Mammary epithelial cell (primary cell): ENCODE measurements at regions not wholly inside any gene's neighbourhood (a gene's known extent, or its start where the extent isn't known, plus 50 kb on each side); places are given as distances from the start of the nearest gene placed in this dataset.

ENCODE experiments used
- EZH2 ChIP-seq: IDR thresholded peaks from 2 replicates; pipeline ENCODE4 v1.6.1; 2012; ENCODE audit warnings: low read length, inconsistent platforms, borderline replicate concordance
- TF ChIP-seq, protein P1 (sequence below), 2 donors: IDR thresholded peaks in 1 of 2; conservative IDR thresholded peaks in 1 of 2; 2 replicates each; pipeline ENCODE4 v1.5.1; 2011 to 2012; ENCODE audit warnings: inconsistent platforms in 2 of 2, low read length in 2 of 2, mild to moderate bottlenecking in 2 of 2, control low read depth in 1 of 2, low read depth in 1 of 2; ENCODE audit not compliant: insufficient read depth in 1 of 2; ENCODE audit errors: extremely low read depth in 1 of 2

DNA sequence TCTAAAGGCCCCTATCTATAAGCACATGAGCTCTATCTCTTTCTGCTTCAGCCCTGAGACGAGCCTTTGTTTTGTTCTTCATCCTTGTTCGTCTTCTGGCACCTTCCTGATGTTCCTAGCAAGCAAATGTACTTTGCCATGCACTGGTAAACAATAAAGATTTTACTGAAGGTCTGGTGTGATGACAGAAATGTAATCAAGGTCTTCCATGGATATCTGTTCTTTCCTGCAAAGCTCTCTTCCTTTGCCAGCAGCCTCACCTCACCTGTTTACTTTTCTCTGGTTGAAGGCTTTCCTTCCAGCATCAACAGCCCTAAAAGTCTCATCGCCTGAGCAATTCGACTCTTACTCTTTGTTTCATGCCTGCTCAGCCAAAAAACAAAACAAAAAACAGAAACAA is 330.3 kb downstream of the PCNX1 start:
- TF ChIP-seq EZH2: no peak
- TF ChIP-seq, protein P1, sequence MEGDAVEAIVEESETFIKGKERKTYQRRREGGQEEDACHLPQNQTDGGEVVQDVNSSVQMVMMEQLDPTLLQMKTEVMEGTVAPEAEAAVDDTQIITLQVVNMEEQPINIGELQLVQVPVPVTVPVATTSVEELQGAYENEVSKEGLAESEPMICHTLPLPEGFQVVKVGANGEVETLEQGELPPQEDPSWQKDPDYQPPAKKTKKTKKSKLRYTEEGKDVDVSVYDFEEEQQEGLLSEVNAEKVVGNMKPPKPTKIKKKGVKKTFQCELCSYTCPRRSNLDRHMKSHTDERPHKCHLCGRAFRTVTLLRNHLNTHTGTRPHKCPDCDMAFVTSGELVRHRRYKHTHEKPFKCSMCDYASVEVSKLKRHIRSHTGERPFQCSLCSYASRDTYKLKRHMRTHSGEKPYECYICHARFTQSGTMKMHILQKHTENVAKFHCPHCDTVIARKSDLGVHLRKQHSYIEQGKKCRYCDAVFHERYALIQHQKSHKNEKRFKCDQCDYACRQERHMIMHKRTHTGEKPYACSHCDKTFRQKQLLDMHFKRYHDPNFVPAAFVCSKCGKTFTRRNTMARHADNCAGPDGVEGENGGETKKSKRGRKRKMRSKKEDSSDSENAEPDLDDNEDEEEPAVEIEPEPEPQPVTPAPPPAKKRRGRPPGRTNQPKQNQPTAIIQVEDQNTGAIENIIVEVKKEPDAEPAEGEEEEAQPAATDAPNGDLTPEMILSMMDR (conservative IDR thresholded peaks at IDR 0.05 in 1 of 2, IDR thresholded peaks at IDR 0.05 in 1 of 2; ENCODE audit: extremely low read depth in 1 of 2, insufficient read depth in 1 of 2, low read depth in 1 of 2, low read length in 2 of 2): no peak
